ENCODE measurements at regions not wholly inside any gene's neighbourhood (a gene's known extent, or its start where the extent isn't known, plus 50 kb on each side); places are given as distances from the start of the nearest gene placed in this dataset.
"Not testable (repeated sequence)": the region's sequence is repeated elsewhere in the genome, so short reads cannot be mapped to it uniquely, and the experiment has no call there.

GRCh38 chr16:64260631-64261401, 861.0 kb downstream of the CDH11 start:
- not testable (repeated sequence) for H3K36me3 ChIP-seq (ENCODE audit: control insufficient read depth in 1 of 2, insufficient read depth in 2 of 2, low read length in 2 of 2); H3K27me3 ChIP-seq (ENCODE audit: low read depth, low read length); H3K27ac ChIP-seq (ENCODE audit: low read length)

GRCh38 chr16:64254443-64255367, 867.2 kb downstream of the CDH11 start:
- Histone ChIP-seq H3K27me3 (ENCODE audit: low read depth, low read length) (no peaks in the 10 kb centered on the region), H3K4me1 (ENCODE audit: control insufficient read depth in 1 of 2, insufficient read depth in 2 of 2, low read length in 2 of 2) (peaks cover 0 to 4% of the 10 kb centered on the region in 2 donors), H3K9me3 (ENCODE audit: control insufficient read depth in 1 of 2, low read length in 2 of 2) (no peaks in the 10 kb centered on the region), H3K4me3 (ENCODE audit: low read depth in 1 of 2, low read length in 2 of 2) (no peak overlapping the region), H3K36me3 (ENCODE audit: control insufficient read depth in 1 of 2, insufficient read depth in 2 of 2, low read length in 2 of 2) (no peaks in the 10 kb centered on the region), H3K27ac (ENCODE audit: low read length) (no peak overlapping the region)

More at GRCh38 chr16:64260631-64261401, 861.0 kb downstream of the CDH11 start:
- H3K4me1 ChIP-seq (ENCODE audit: control insufficient read depth in 1 of 2, insufficient read depth in 2 of 2, low read length in 2 of 2); H3K4me3 ChIP-seq (ENCODE audit: low read depth in 1 of 2, low read length in 2 of 2); H3K9me3 ChIP-seq (ENCODE audit: control insufficient read depth in 1 of 2, low read length in 2 of 2): not testable (repeated sequence)

- no peaks in the 10 kb centered on the region for H3K27me3 ChIP-seq (ENCODE audit: low read depth, low read length)
- no peak overlapping the region for H3K4me3 ChIP-seq (ENCODE audit: low read depth in 1 of 2, low read length in 2 of 2)
- H3K27ac ChIP-seq (ENCODE audit: low read length) = no peak overlapping the region
- peaks cover 0 to 4% of the 10 kb centered on the region in 2 donors for H3K4me1 ChIP-seq (ENCODE audit: control insufficient read depth in 1 of 2, insufficient read depth in 2 of 2, low read length in 2 of 2)
- no peaks in the 10 kb centered on the region for H3K36me3 ChIP-seq (ENCODE audit: control insufficient read depth in 1 of 2, insufficient read depth in 2 of 2, low read length in 2 of 2)
- H3K9me3 ChIP-seq (ENCODE audit: control insufficient read depth in 1 of 2, low read length in 2 of 2) = no peaks in the 10 kb centered on the region
Observed at GRCh38 chr16:64253525-64253924, 868.3 kb downstream of the CDH11 start.

GRCh38 chr16:64253096-64253495, 868.8 kb downstream of the CDH11 start:
- H3K27me3 ChIP-seq (ENCODE audit: low read depth, low read length) = no peaks in the 10 kb centered on the region
- no peak overlapping the region for H3K27ac ChIP-seq (ENCODE audit: low read length)
- no peaks in the 10 kb centered on the region for H3K9me3 ChIP-seq (ENCODE audit: control insufficient read depth in 1 of 2, low read length in 2 of 2)
- no peaks in the 10 kb centered on the region for H3K36me3 ChIP-seq (ENCODE audit: control insufficient read depth in 1 of 2, insufficient read depth in 2 of 2, low read length in 2 of 2)
- peaks cover 0 to 4% of the 10 kb centered on the region in 2 donors for H3K4me1 ChIP-seq (ENCODE audit: control insufficient read depth in 1 of 2, insufficient read depth in 2 of 2, low read length in 2 of 2)
- H3K4me3 ChIP-seq (ENCODE audit: low read depth in 1 of 2, low read length in 2 of 2) = no peak overlapping the region

GRCh38 chr16:64251742-64252141, 870.1 kb downstream of the CDH11 start:
- Histone ChIP-seq H3K4me3 (ENCODE audit: low read depth in 1 of 2, low read length in 2 of 2) (no peak overlapping the region), H3K9me3 (ENCODE audit: control insufficient read depth in 1 of 2, low read length in 2 of 2) (no peaks in the 10 kb centered on the region), H3K36me3 (ENCODE audit: control insufficient read depth in 1 of 2, insufficient read depth in 2 of 2, low read length in 2 of 2) (no peaks in the 10 kb centered on the region), H3K27ac (ENCODE audit: low read length) (no peak overlapping the region), H3K4me1 (ENCODE audit: control insufficient read depth in 1 of 2, insufficient read depth in 2 of 2, low read length in 2 of 2) (peaks cover 0 to 4% of the 10 kb centered on the region in 2 donors), H3K27me3 (ENCODE audit: low read depth, low read length) (no peaks in the 10 kb centered on the region)

GRCh38 chr16:64250866-64251265, 871.0 kb downstream of the CDH11 start:
- no peaks in the 10 kb centered on the region for H3K9me3 ChIP-seq (ENCODE audit: control insufficient read depth in 1 of 2, low read length in 2 of 2)
- H3K4me3 ChIP-seq (ENCODE audit: low read depth in 1 of 2, low read length in 2 of 2) = no peak overlapping the region
- H3K27ac ChIP-seq (ENCODE audit: low read length) = no peak overlapping the region
- peaks cover 0 to 4% of the 10 kb centered on the region in 2 donors for H3K4me1 ChIP-seq (ENCODE audit: control insufficient read depth in 1 of 2, insufficient read depth in 2 of 2, low read length in 2 of 2)
- no peaks in the 10 kb centered on the region for H3K36me3 ChIP-seq (ENCODE audit: control insufficient read depth in 1 of 2, insufficient read depth in 2 of 2, low read length in 2 of 2)
- H3K27me3 ChIP-seq (ENCODE audit: low read depth, low read length) = no peaks in the 10 kb centered on the region

GRCh38 chr16:64242492-64242891, 879.4 kb downstream of the CDH11 start:
- Histone ChIP-seq H3K4me3 (ENCODE audit: low read depth in 1 of 2, low read length in 2 of 2) (no peak overlapping the region), H3K27ac (ENCODE audit: low read length) (no peak overlapping the region), H3K27me3 (ENCODE audit: low read depth, low read length) (no peaks in the 10 kb centered on the region), H3K9me3 (ENCODE audit: control insufficient read depth in 1 of 2, low read length in 2 of 2) (no peaks in the 10 kb centered on the region), H3K4me1 (ENCODE audit: control insufficient read depth in 1 of 2, insufficient read depth in 2 of 2, low read length in 2 of 2) (no peaks in the 10 kb centered on the region), H3K36me3 (ENCODE audit: control insufficient read depth in 1 of 2, insufficient read depth in 2 of 2, low read length in 2 of 2) (no peaks in the 10 kb centered on the region)

GRCh38 chr16:64240586-64240985, 881.3 kb downstream of the CDH11 start:
- H3K4me1 ChIP-seq (ENCODE audit: control insufficient read depth in 1 of 2, insufficient read depth in 2 of 2, low read length in 2 of 2) = no peaks in the 10 kb centered on the region
- H3K36me3 ChIP-seq (ENCODE audit: control insufficient read depth in 1 of 2, insufficient read depth in 2 of 2, low read length in 2 of 2) = no peaks in the 10 kb centered on the region
- no peak overlapping the region for H3K4me3 ChIP-seq (ENCODE audit: low read depth in 1 of 2, low read length in 2 of 2)
- no peaks in the 10 kb centered on the region for H3K9me3 ChIP-seq (ENCODE audit: control insufficient read depth in 1 of 2, low read length in 2 of 2)
- H3K27me3 ChIP-seq (ENCODE audit: low read depth, low read length) = no peaks in the 10 kb centered on the region
- no peak overlapping the region for H3K27ac ChIP-seq (ENCODE audit: low read length)

- Histone ChIP-seq H3K27ac (ENCODE audit: low read length) (no peak overlapping the region), H3K36me3 (ENCODE audit: control insufficient read depth in 1 of 2, insufficient read depth in 2 of 2, low read length in 2 of 2) (no peaks in the 10 kb centered on the region), H3K9me3 (ENCODE audit: control insufficient read depth in 1 of 2, low read length in 2 of 2) (no peaks in the 10 kb centered on the region)
Observed at GRCh38 chr16:64238571-64238970, 883.3 kb downstream of the CDH11 start.

GRCh38 chr16:64236316-64236715, 885.5 kb downstream of the CDH11 start:
- Histone ChIP-seq H3K27ac (ENCODE audit: low read length) (no peak overlapping the region), H3K4me1 (ENCODE audit: control insufficient read depth in 1 of 2, insufficient read depth in 2 of 2, low read length in 2 of 2) (no peaks in the 10 kb centered on the region), H3K36me3 (ENCODE audit: control insufficient read depth in 1 of 2, insufficient read depth in 2 of 2, low read length in 2 of 2) (no peaks in the 10 kb centered on the region)

More at GRCh38 chr16:64238571-64238970, 883.3 kb downstream of the CDH11 start:
- H3K4me3 ChIP-seq (ENCODE audit: low read depth in 1 of 2, low read length in 2 of 2) = no peak overlapping the region
- H3K27me3 ChIP-seq (ENCODE audit: low read depth, low read length) = no peaks in the 10 kb centered on the region
- H3K4me1 ChIP-seq (ENCODE audit: control insufficient read depth in 1 of 2, insufficient read depth in 2 of 2, low read length in 2 of 2) = no peaks in the 10 kb centered on the region

GRCh38 chr16:64234200-64234599, 887.7 kb downstream of the CDH11 start:
- H3K4me3 ChIP-seq (ENCODE audit: low read depth in 1 of 2, low read length in 2 of 2) = no peak overlapping the region
- H3K9me3 ChIP-seq (ENCODE audit: control insufficient read depth in 1 of 2, low read length in 2 of 2) = no peaks in the 10 kb centered on the region
- H3K4me1 ChIP-seq (ENCODE audit: control insufficient read depth in 1 of 2, insufficient read depth in 2 of 2, low read length in 2 of 2) = no peaks in the 10 kb centered on the region
- no peaks in the 10 kb centered on the region for H3K36me3 ChIP-seq (ENCODE audit: control insufficient read depth in 1 of 2, insufficient read depth in 2 of 2, low read length in 2 of 2)
- no peaks in the 10 kb centered on the region for H3K27me3 ChIP-seq (ENCODE audit: low read depth, low read length)
- H3K27ac ChIP-seq (ENCODE audit: low read length) = no peak overlapping the region

More at GRCh38 chr16:64236316-64236715, 885.5 kb downstream of the CDH11 start:
- H3K9me3 ChIP-seq (ENCODE audit: control insufficient read depth in 1 of 2, low read length in 2 of 2) = no peaks in the 10 kb centered on the region
- no peaks in the 10 kb centered on the region for H3K27me3 ChIP-seq (ENCODE audit: low read depth, low read length)
- H3K4me3 ChIP-seq (ENCODE audit: low read depth in 1 of 2, low read length in 2 of 2) = no peak overlapping the region

Data from muscle layer of duodenum (tissue), 2 donors.